GM12873 (cell line): ENCODE measurements at regions not wholly inside any gene's neighbourhood (a gene's known extent, or its start where the extent isn't known, plus 50 kb on each side); places are given as distances from the start of the nearest gene placed in this dataset.

Source experiments
- CTCF ChIP-seq: IDR thresholded peaks from 2 replicates; pipeline ENCODE4 v1.5.1; 2012; ENCODE audit warnings: low read depth, mild to moderate bottlenecking, moderate library complexity, low read length, control low read depth; ENCODE audit not compliant: insufficient read depth; ENCODE audit errors: missing control alignments

- no peak for TF ChIP-seq CTCF
Observed at GRCh38 chr9:12502520-12502919, 190.7 kb upstream of the TYRP1 start.

- TF ChIP-seq CTCF: no peak
Observed at GRCh38 chr9:12503606-12504122, 189.5 kb upstream of the TYRP1 start.

GRCh38 chr9:12510551-12510950 is 182.6 kb upstream of the TYRP1 start:
- TF ChIP-seq CTCF: no peak

- no peak for TF ChIP-seq CTCF
Observed at GRCh38 chr9:12511726-12512125, 181.5 kb upstream of the TYRP1 start.

- TF ChIP-seq CTCF: no peak
Observed at GRCh38 chr9:12516031-12516430, 177.2 kb upstream of the TYRP1 start.

GRCh38 chr9:12516573-12516972 is 176.6 kb upstream of the TYRP1 start:
- no peak for TF ChIP-seq CTCF

GRCh38 chr9:12538842-12539579 is 154.2 kb upstream of the TYRP1 start:
- no peak for TF ChIP-seq CTCF
